Activated naive CD8-positive, alpha-beta T cell (primary cell): ENCODE measurements at regions not wholly inside any gene's neighbourhood (a gene's known extent, or its start where the extent isn't known, plus 50 kb on each side); places are given as distances from the start of the nearest gene placed in this dataset.

Source experiments
- H3K27ac Mint-ChIP-seq: one replicate; pipeline ENCODE4 v1.8.0; 2021; ENCODE audit warnings: mixed read lengths
- H3K27me3 Mint-ChIP-seq: one replicate; pipeline ENCODE4 v1.8.0; 2021; ENCODE audit warnings: mixed read lengths
- H3K36me3 Mint-ChIP-seq: one replicate; pipeline ENCODE4 v1.8.0; 2021; ENCODE audit warnings: mixed read lengths
- H3K4me1 Mint-ChIP-seq: one replicate; pipeline ENCODE4 v1.8.0; 2021; ENCODE audit warnings: low read depth, mixed read lengths
- H3K4me3 Mint-ChIP-seq: one replicate; pipeline ENCODE4 v1.8.0; 2021; ENCODE audit warnings: mild to moderate bottlenecking, mixed read lengths
- H3K9me3 Mint-ChIP-seq: one replicate; pipeline ENCODE4 v1.8.0; 2021; ENCODE audit warnings: low read depth, mixed read lengths

- H3K36me3 Mint-ChIP-seq, result no peaks in the 10 kb centered on the region
- H3K4me1 Mint-ChIP-seq, result peaks cover 17% of the 10 kb centered on the region
Observed at GRCh38 chr9:87278971-87279733, 218.5 kb upstream of the DAPK1 start.

DNA sequence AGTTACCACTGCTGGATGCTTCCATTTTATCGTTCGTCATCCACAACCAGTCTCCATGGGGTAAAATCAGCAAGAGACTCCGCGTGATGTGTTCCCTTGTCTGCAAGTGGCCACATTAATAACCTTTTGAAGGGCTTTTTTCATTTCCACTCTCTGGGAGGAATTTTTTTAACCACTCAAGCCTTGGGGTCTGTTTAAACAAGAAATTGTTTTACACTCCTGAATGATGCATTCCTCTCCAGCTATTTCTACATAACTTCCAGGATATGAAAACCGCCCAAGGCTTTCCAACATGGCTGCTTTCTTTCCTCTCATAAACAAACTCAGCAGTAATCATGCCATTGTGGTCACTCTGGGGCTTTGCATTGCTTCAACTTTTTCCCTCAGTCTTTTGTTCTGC lies 217.2 kb upstream of the DAPK1 start:
- Mint-ChIP-seq H3K4me1 (peaks cover 15% of the 10 kb centered on the region), H3K36me3 (no peaks in the 10 kb centered on the region), H3K27me3 (no peaks in the 10 kb centered on the region), H3K9me3 (no peaks in the 10 kb centered on the region), H3K4me3 (no peak overlapping the region), H3K27ac (no peak overlapping the region)

More at GRCh38 chr9:87278971-87279733, 218.5 kb upstream of the DAPK1 start:
- H3K9me3 Mint-ChIP-seq, result no peaks in the 10 kb centered on the region
- no peaks in the 10 kb centered on the region for H3K27me3 Mint-ChIP-seq
- H3K4me3 Mint-ChIP-seq, result no peak overlapping the region
- no peak overlapping the region for H3K27ac Mint-ChIP-seq

DNA sequence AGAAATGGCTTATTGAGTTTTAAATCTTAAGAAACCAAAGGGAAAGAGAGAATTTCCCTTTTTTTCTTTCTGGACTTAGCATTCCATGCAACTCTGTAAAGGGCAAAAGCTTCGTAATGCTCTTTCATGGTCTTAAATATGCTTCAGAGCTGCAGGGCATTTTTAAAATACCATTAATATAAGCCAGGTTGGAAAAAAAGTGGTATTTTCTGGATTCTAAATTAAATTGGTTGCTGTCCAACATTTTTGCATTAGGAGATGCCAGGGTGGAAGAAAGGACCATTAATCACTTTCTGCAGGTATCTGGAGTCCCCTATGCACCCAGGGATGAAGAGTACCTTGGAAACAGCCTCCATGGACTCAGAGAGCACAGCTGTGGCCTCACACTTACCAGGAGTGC lies 215.1 kb upstream of the DAPK1 start:
- no peaks in the 10 kb centered on the region for H3K36me3 Mint-ChIP-seq
- no peak overlapping the region for H3K4me3 Mint-ChIP-seq
- no peak overlapping the region for H3K27ac Mint-ChIP-seq
- no peaks in the 10 kb centered on the region for H3K27me3 Mint-ChIP-seq
- H3K9me3 Mint-ChIP-seq, result no peaks in the 10 kb centered on the region
- no peaks in the 10 kb centered on the region for H3K4me1 Mint-ChIP-seq

DNA sequence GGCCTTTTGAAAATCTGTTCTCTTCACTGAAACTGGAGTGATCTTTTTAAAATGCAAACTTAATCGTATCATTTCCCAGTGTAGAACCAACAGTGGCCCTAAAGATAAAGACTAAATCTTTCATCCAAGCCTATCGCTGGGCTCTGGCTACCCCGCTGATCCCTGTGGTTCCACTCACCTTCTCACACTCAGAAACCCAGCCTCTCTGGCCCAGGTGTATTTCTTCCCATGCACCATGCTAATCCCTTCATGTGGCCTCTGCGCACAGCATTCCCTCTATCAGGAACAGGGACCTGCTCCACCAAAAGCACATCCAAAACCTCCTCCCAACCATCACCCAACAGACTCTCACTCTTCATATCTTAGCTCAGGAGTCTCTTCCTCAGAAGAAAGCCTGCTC lies 214.1 kb upstream of the DAPK1 start:
- Mint-ChIP-seq H3K36me3 (no peaks in the 10 kb centered on the region), H3K4me3 (no peak overlapping the region), H3K27ac (no peak overlapping the region), H3K27me3 (no peaks in the 10 kb centered on the region), H3K9me3 (no peaks in the 10 kb centered on the region), H3K4me1 (no peaks in the 10 kb centered on the region)

- Mint-ChIP-seq H3K36me3 (no peaks in the 10 kb centered on the region), H3K27me3 (peaks cover 4% of the 10 kb centered on the region), H3K9me3 (no peaks in the 10 kb centered on the region), H3K27ac (no peak overlapping the region), H3K4me1 (no peaks in the 10 kb centered on the region), H3K4me3 (no peak overlapping the region)
Observed at GRCh38 chr9:87285183-87285850, 212.3 kb upstream of the DAPK1 start.

- no peak overlapping the region for H3K27ac Mint-ChIP-seq
- no peaks in the 10 kb centered on the region for H3K4me1 Mint-ChIP-seq
- H3K9me3 Mint-ChIP-seq, result peaks cover 3% of the 10 kb centered on the region
- peaks cover 7% of the 10 kb centered on the region for H3K27me3 Mint-ChIP-seq
- H3K4me3 Mint-ChIP-seq, result no peak overlapping the region
- H3K36me3 Mint-ChIP-seq, result no peaks in the 10 kb centered on the region
Observed at GRCh38 chr9:87286506-87286905, 211.2 kb upstream of the DAPK1 start.

GRCh38 chr9:87290241-87291052 lies 207.2 kb upstream of the DAPK1 start:
- H3K4me1 Mint-ChIP-seq, result no peaks in the 10 kb centered on the region
- no peaks in the 10 kb centered on the region for H3K36me3 Mint-ChIP-seq
- H3K4me3 Mint-ChIP-seq, result no peak overlapping the region
- H3K9me3 Mint-ChIP-seq, result peaks cover 5% of the 10 kb centered on the region
- H3K27me3 Mint-ChIP-seq, result peaks cover 9% of the 10 kb centered on the region
- no peak overlapping the region for H3K27ac Mint-ChIP-seq

DNA sequence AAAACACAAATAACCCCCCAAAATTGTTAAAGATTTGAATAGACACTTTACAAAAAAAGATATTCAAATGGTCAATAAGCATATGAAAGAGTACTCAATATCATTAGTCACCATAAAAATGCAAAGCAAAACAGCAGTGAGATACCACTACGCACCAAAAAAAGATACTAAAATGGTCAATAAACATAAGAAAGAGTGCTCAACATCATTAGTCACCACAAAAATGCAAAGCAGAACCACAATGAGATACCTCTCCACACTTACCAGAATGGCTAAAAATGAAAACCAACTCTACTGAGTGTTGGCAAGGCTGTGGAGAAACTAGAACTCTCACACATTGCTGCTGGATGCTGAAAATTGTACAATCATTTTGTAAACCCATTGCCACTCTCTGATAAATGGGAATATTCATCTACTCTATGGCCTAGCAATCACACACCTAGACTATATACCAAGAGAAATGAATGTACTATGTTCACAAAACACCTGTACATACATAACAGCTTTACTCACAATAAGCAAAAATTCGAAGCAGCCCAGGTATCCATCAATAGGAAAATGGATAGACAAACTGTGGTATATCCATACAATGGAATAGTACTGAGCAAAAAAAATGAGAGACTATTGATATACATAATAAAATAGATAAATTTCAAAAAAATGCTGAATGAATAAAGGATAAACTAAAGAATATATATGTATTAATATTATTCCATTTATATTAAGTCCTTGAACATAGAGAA lies 205.0 kb upstream of the DAPK1 start:
- H3K27ac Mint-ChIP-seq, result no peak overlapping the region
- no peak overlapping the region for H3K4me3 Mint-ChIP-seq
- peaks cover 10% of the 10 kb centered on the region for H3K27me3 Mint-ChIP-seq
- H3K36me3 Mint-ChIP-seq, result no peaks in the 10 kb centered on the region
- H3K9me3 Mint-ChIP-seq, result peaks cover 5% of the 10 kb centered on the region
- no peaks in the 10 kb centered on the region for H3K4me1 Mint-ChIP-seq

GRCh38 chr9:87294126-87294525 lies 203.5 kb upstream of the DAPK1 start:
- Mint-ChIP-seq H3K27me3 (peaks cover 7% of the 10 kb centered on the region), H3K9me3 (peaks cover 5% of the 10 kb centered on the region), H3K4me1 (no peaks in the 10 kb centered on the region), H3K36me3 (no peaks in the 10 kb centered on the region), H3K4me3 (no peak overlapping the region), H3K27ac (no peak overlapping the region)

- Mint-ChIP-seq H3K27me3 (no peaks in the 10 kb centered on the region), H3K9me3 (no peaks in the 10 kb centered on the region), H3K27ac (no peak overlapping the region), H3K4me3 (no peak overlapping the region), H3K4me1 (no peaks in the 10 kb centered on the region), H3K36me3 (no peaks in the 10 kb centered on the region)
Observed at GRCh38 chr9:87300915-87301314, 196.8 kb upstream of the DAPK1 start.

DNA sequence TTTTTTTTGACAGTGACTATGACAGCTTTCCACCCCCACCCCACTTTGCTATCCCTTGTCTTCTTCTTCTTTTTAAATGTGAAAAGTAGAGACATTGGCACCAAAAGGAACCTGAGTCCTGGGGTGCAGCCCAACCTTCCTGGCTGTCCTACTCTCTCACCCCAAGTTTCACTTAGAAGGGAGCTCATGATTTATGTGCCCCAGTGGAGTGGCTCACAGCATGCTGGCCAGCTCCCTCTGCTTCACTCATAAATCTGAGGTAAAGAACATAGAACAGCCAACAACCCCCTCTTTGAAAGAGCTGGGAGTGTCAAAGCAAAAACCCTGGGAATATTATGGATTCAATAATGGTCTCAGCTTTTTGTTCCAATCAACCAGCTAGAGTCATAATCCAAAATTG lies 196.3 kb upstream of the DAPK1 start:
- H3K4me3 Mint-ChIP-seq, result no peak overlapping the region
- no peaks in the 10 kb centered on the region for H3K36me3 Mint-ChIP-seq
- no peaks in the 10 kb centered on the region for H3K9me3 Mint-ChIP-seq
- H3K27ac Mint-ChIP-seq, result no peak overlapping the region
- H3K4me1 Mint-ChIP-seq, result no peaks in the 10 kb centered on the region
- no peaks in the 10 kb centered on the region for H3K27me3 Mint-ChIP-seq

DNA sequence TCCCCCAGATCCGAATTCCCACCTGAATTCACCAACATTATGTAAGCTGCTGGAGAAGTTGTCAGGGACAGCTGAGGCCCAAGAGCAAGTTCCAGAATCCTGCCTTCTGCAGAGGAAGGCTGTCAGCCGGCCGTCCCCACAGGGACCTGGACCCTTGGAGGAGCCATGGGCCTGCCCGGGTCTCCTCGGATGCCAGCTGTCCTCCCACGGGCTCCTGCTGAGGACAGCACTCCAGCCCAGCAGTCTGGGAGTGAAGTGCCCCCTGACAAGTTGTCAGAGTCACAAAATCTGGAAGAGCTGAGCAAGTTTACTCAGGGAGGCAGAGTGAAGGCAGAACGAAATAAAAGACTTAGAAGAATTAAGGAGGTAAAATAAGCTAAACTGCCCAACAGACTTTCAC lies 192.5 kb upstream of the DAPK1 start:
- Mint-ChIP-seq H3K27me3 (peaks cover 4% of the 10 kb centered on the region), H3K9me3 (no peaks in the 10 kb centered on the region), H3K36me3 (no peaks in the 10 kb centered on the region), H3K4me3 (no peak overlapping the region), H3K4me1 (no peaks in the 10 kb centered on the region), H3K27ac (no peak overlapping the region)

- H3K4me1 Mint-ChIP-seq, result no peaks in the 10 kb centered on the region
Observed at GRCh38 chr9:87306006-87306405, 191.7 kb upstream of the DAPK1 start.

DNA sequence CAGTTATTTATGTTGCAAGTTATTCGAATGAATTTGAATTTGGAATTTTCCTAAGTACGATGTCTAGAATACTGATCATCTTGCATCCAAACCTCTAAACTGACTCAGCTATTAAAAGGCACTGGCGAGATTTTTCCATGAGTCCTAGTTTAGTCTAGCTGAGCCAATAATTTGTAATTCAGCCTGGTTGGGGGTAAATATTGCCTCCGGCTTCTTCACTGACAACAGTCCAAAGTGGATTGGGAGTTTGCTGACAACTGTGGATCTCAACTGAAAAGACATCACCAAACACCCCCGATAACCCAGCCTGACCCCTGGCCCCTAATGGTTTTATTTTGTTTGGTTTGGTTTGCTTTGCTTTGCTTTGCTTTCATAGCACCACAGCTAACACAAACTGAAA lies 189.8 kb upstream of the DAPK1 start:
- no peaks in the 10 kb centered on the region for H3K36me3 Mint-ChIP-seq
- H3K27me3 Mint-ChIP-seq, result peaks cover 4% of the 10 kb centered on the region
- no peaks in the 10 kb centered on the region for H3K4me1 Mint-ChIP-seq
- no peak overlapping the region for H3K4me3 Mint-ChIP-seq
- no peak overlapping the region for H3K27ac Mint-ChIP-seq
- H3K9me3 Mint-ChIP-seq, result no peaks in the 10 kb centered on the region

More at GRCh38 chr9:87306006-87306405, 191.7 kb upstream of the DAPK1 start:
- H3K9me3 Mint-ChIP-seq, result no peaks in the 10 kb centered on the region
- H3K4me3 Mint-ChIP-seq, result no peak overlapping the region
- H3K27ac Mint-ChIP-seq, result no peak overlapping the region
- H3K36me3 Mint-ChIP-seq, result no peaks in the 10 kb centered on the region
- H3K27me3 Mint-ChIP-seq, result peaks cover 4% of the 10 kb centered on the region

GRCh38 chr9:87309236-87309635 lies 188.4 kb upstream of the DAPK1 start:
- no peaks in the 10 kb centered on the region for H3K36me3 Mint-ChIP-seq
- H3K27ac Mint-ChIP-seq, result no peak overlapping the region
- H3K27me3 Mint-ChIP-seq, result peaks cover 4% of the 10 kb centered on the region
- H3K4me1 Mint-ChIP-seq, result no peaks in the 10 kb centered on the region
- no peaks in the 10 kb centered on the region for H3K9me3 Mint-ChIP-seq
- H3K4me3 Mint-ChIP-seq, result no peak overlapping the region
